B cell (primary cell): ENCODE measurements at regions not wholly inside any gene's neighbourhood (a gene's known extent, or its start where the extent isn't known, plus 50 kb on each side); places are given as distances from the start of the nearest gene placed in this dataset.

ENCODE experiments used
- ATAC-seq: fragments of 200-7000 bp; cut with Tn5 transposase; one replicate; pipeline ENCODE4 v1.10.0; 2021; ENCODE audit warnings: low read depth, mild to moderate bottlenecking, moderate number of reproducible peaks, moderate library complexity
- CTCF ChIA-PET: fragments of 350-600 bp; sonication (Branson Sonifier 250); formaldehyde crosslinking; loops from one replicate; lab custom pipeline; 2021; ENCODE audit warnings: antibody characterized with exemption, inconsistent platforms; lab: Charles Lee
- POLR2A ChIA-PET: fragments of 350-600 bp; sonication (Branson Sonifier 250); formaldehyde crosslinking; loops from one replicate; lab custom pipeline; 2021; ENCODE audit warnings: antibody characterized with exemption; lab: Charles Lee
- DNase-seq: peaks from one replicate; pipeline ENCODE4 v3.0.0; 2013
- H2AFZ ChIP-seq: 2 replicates; pipeline ENCODE4 v1.6.1; 2012; ENCODE audit warnings: mild to moderate bottlenecking, low read depth, low read length; ENCODE audit not compliant: insufficient read depth, poor library complexity, severe bottlenecking
- H3K27ac ChIP-seq, 2 donors: 1 replicate in 1 of 2; 2 replicates in 1 of 2; pipeline ENCODE4 v1.5.1; 2012 to 2013; ENCODE audit warnings: low read length in 2 of 2, mild to moderate bottlenecking in 2 of 2, moderate library complexity in 1 of 2
- H3K27me3 ChIP-seq, 4 experiments: fragments of 200-600 bp in 1 of 4; sonication (generic) in 1 of 4; replicated peaks in 1 of 4; 1 replicate in 2 of 4; 2 replicates in 2 of 4; pipeline versions ENCODE4 v1.6.1 to v1.7.0; 2013 to 2016; ENCODE audit warnings: low read length in 3 of 4, mild to moderate bottlenecking in 2 of 4, mixed read lengths in 1 of 4, moderate library complexity in 1 of 4; ENCODE audit not compliant: insufficient read depth in 4 of 4, control insufficient read depth in 3 of 4; ENCODE audit errors: control extremely low read depth in 1 of 4
- H3K36me3 ChIP-seq, 2 experiments: replicated peaks in 1 of 2; 1 replicate in 1 of 2; 2 replicates in 1 of 2; pipeline versions ENCODE4 v1.6.1 to v1.7.1; 2013; ENCODE audit warnings: low read length in 1 of 2; ENCODE audit not compliant: insufficient read depth in 2 of 2, control insufficient read depth in 1 of 2; ENCODE audit errors: control extremely low read depth in 1 of 2, extremely low read depth in 1 of 2
- H3K4me1 ChIP-seq, 2 donors: fragments of 200-600 bp in 1 of 2; sonication (generic) in 1 of 2; 1 replicate in 1 of 2; 2 replicates in 1 of 2; pipeline versions ENCODE4 v1.5.1 to v1.6.1; 2013 to 2017; ENCODE audit warnings: low read length in 2 of 2; ENCODE audit not compliant: control insufficient read depth in 2 of 2, insufficient read depth in 2 of 2
- H3K4me2 ChIP-seq: replicated peaks from 2 replicates; pipeline ENCODE3; 2012; ENCODE audit warnings: mild to moderate bottlenecking, low read depth, low read length; ENCODE audit not compliant: poor library complexity, severe bottlenecking
- H3K4me3 ChIP-seq, 5 experiments: fragments of 200-600 bp in 1 of 5; sonication (generic) in 1 of 5; 1 replicate in 3 of 5; 2 replicates in 2 of 5; pipeline versions ENCODE4 v1.5.1 to v1.7.0; 2011 to 2016; ENCODE audit warnings: low read length in 4 of 5, mild to moderate bottlenecking in 4 of 5, low read depth in 2 of 5, control low read depth in 1 of 5, moderate library complexity in 1 of 5; ENCODE audit not compliant: insufficient read depth in 1 of 5; ENCODE audit errors: control extremely low read depth in 1 of 5, extremely low read depth in 1 of 5
- H3K79me2 ChIP-seq: fragments of 200-600 bp; sonication (generic); one replicate; pipeline ENCODE4 v1.6.0; 2016; ENCODE audit warnings: low read length; ENCODE audit not compliant: control insufficient read depth, insufficient read depth
- H3K9ac ChIP-seq: fragments of 200-600 bp; sonication (generic); 2 replicates; pipeline ENCODE4 v1.6.1; 2017; ENCODE audit warnings: mild to moderate bottlenecking, low read length, moderate library complexity
- H3K9me3 ChIP-seq, 3 donors: one replicate each; pipeline versions ENCODE4 v1.6.1 to v1.7.1; 2013; ENCODE audit warnings: low read length in 2 of 3; ENCODE audit not compliant: control insufficient read depth in 2 of 3, insufficient read depth in 1 of 3; ENCODE audit errors: control extremely low read depth in 1 of 3
- H4K20me1 ChIP-seq: 2 replicates; pipeline ENCODE4 v1.6.0; 2012; ENCODE audit warnings: mild to moderate bottlenecking, low read length; ENCODE audit not compliant: insufficient read depth, control insufficient read depth, poor library complexity, severe bottlenecking
- H3K27ac Mint-ChIP-seq: one replicate; pipeline ENCODE4 v1.8.0; 2021; ENCODE audit warnings: mixed read lengths
- H3K27me3 Mint-ChIP-seq: one replicate; pipeline ENCODE4 v1.8.0; 2021; ENCODE audit warnings: mixed read lengths
- H3K4me1 Mint-ChIP-seq: one replicate; pipeline ENCODE4 v1.8.0; 2021; ENCODE audit warnings: mixed read lengths
- H3K4me3 Mint-ChIP-seq: one replicate; pipeline ENCODE4 v1.8.0; 2021; ENCODE audit warnings: mixed read lengths
- H3K9me3 Mint-ChIP-seq: one replicate; pipeline ENCODE4 v1.8.0; 2022; ENCODE audit warnings: mixed read lengths; ENCODE audit not compliant: insufficient read depth
- EZH2 ChIP-seq: IDR thresholded peaks from 2 replicates; pipeline ENCODE4 v1.6.1; 2012; ENCODE audit warnings: borderline replicate concordance, low read depth, mild to moderate bottlenecking, moderate library complexity, low read length; ENCODE audit not compliant: insufficient read depth, poor library complexity, severe bottlenecking
- WGBS: methylation state at CpG from one replicate; pipeline ENCODE4 v1.1.5; 2013; ENCODE audit warnings: missing lambda C conversion rate; ENCODE audit not compliant: insufficient coverage; 5-methylcytosine and 5-hydroxymethylcytosine counted together
- intact Hi-C: fragments of 100-400 bp; cut with micrococcal nuclease; formaldehyde crosslinking; loops from one replicate; pipeline ENCODE4 v1.10.0; 2022
- TF ChIP-seq, protein P1 (sequence below): fragments of 200-600 bp; IDR thresholded peaks from one replicate; pipeline ENCODE4 v1.8.0; 2022; ENCODE audit warnings: antibody characterized with exemption, mild to moderate bottlenecking

GRCh38 chr7:105002-105401 lies 87.4 kb upstream of the FAM20C start:
- ATAC-seq: no peak

GRCh38 chr7:106356-106755 lies 86.0 kb upstream of the FAM20C start:
- no peak for TF ChIP-seq EZH2
- TF ChIP-seq, protein P1, sequence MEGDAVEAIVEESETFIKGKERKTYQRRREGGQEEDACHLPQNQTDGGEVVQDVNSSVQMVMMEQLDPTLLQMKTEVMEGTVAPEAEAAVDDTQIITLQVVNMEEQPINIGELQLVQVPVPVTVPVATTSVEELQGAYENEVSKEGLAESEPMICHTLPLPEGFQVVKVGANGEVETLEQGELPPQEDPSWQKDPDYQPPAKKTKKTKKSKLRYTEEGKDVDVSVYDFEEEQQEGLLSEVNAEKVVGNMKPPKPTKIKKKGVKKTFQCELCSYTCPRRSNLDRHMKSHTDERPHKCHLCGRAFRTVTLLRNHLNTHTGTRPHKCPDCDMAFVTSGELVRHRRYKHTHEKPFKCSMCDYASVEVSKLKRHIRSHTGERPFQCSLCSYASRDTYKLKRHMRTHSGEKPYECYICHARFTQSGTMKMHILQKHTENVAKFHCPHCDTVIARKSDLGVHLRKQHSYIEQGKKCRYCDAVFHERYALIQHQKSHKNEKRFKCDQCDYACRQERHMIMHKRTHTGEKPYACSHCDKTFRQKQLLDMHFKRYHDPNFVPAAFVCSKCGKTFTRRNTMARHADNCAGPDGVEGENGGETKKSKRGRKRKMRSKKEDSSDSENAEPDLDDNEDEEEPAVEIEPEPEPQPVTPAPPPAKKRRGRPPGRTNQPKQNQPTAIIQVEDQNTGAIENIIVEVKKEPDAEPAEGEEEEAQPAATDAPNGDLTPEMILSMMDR: no peak

More at GRCh38 chr7:105002-105401, 87.4 kb upstream of the FAM20C start:
- H3K4me2 ChIP-seq: no peak overlapping the region
- TF ChIP-seq EZH2: no peak
- TF ChIP-seq, protein P1: no peak
- no peak overlapping the region for H2AFZ ChIP-seq
- Mint-ChIP-seq H3K9me3 (peaks cover 2% of the 10 kb centered on the region), H3K27me3 (peaks cover 8% of the 10 kb centered on the region), H3K4me1 (no peaks in the 10 kb centered on the region), H3K4me3 (no peak overlapping the region), H3K27ac (no peak overlapping the region)
- WGBS: 92% methylated on average over 5 of the region's 8 CpGs
- peaks cover 0 to 12% (median 4%) of the 10 kb centered on the region in 3 donors for H3K9me3 ChIP-seq
- no peak overlapping the region for H3K27ac ChIP-seq
- no peaks in the 10 kb centered on the region for H4K20me1 ChIP-seq
- no peaks in the 10 kb centered on the region for H3K79me2 ChIP-seq
- no peak overlapping the region for H3K9ac ChIP-seq
- H3K27me3 ChIP-seq: no peaks in the 10 kb centered on the region
- ChIA-PET POLR2A (no interaction called here), CTCF (no interaction called here)
- no peak for DNase-seq
- H3K4me1 ChIP-seq: peaks cover 0 to 7% of the 10 kb centered on the region in 2 donors
- no peak overlapping the region for H3K4me3 ChIP-seq
- intact Hi-C loops: no loop called here
- no peaks in the 10 kb centered on the region for H3K36me3 ChIP-seq

More at GRCh38 chr7:106356-106755, 86.0 kb upstream of the FAM20C start:
- H3K9me3 Mint-ChIP-seq: peaks cover 2% of the 10 kb centered on the region
- intact Hi-C loops: no loop called here
- ChIA-PET CTCF (no interaction called here), POLR2A (no interaction called here)
- Histone ChIP-seq H3K4me3 (no peak overlapping the region), H3K4me2 (no peak overlapping the region), H3K27me3 (no peaks in the 10 kb centered on the region), H3K79me2 (no peaks in the 10 kb centered on the region), H4K20me1 (no peaks in the 10 kb centered on the region), H3K9ac (no peak overlapping the region), H3K27ac (no peak overlapping the region), H3K9me3 (peaks cover 0 to 18% (median 4%) of the 10 kb centered on the region in 3 donors), H3K36me3 (no peaks in the 10 kb centered on the region), H3K4me1 (peaks cover 0 to 7% of the 10 kb centered on the region in 2 donors), H2AFZ (no peak overlapping the region)
- DNase-seq: no peak
- H3K27me3 Mint-ChIP-seq: peaks cover 13% of the 10 kb centered on the region
- no peak overlapping the region for H3K27ac Mint-ChIP-seq
- no peak overlapping the region for H3K4me3 Mint-ChIP-seq
- H3K4me1 Mint-ChIP-seq: no peaks in the 10 kb centered on the region
- ATAC-seq: no peak
- 90% methylated on average over 4 of the region's 5 CpGs for WGBS
